AG10803 (cell line): ENCODE measurements at regions not wholly inside any gene's neighbourhood (a gene's known extent, or its start where the extent isn't known, plus 50 kb on each side); places are given as distances from the start of the nearest gene placed in this dataset.
A peak's percentile ranks its signal among the peaks of the same experiment; 100 is the strongest.

Source experiments
- DNase-seq: peaks from one replicate; pipeline ENCODE4 v3.0.0; 2010; ENCODE audit warnings: low read depth
- H3K4me3 ChIP-seq: 2 replicates; pipeline ENCODE4 v1.5.1; 2011; ENCODE audit warnings: mild to moderate bottlenecking, low read length, control low read depth
- CTCF ChIP-seq: conservative IDR thresholded peaks from 2 replicates; pipeline ENCODE4 v1.5.1; 2011; ENCODE audit warnings: mild to moderate bottlenecking, low read length, control low read depth, inconsistent platforms

GRCh38 chr1:60345621-60346020 is 272.1 kb upstream of the C1orf87 start:
- no peak overlapping the region for H3K4me3 ChIP-seq
- no peak for TF ChIP-seq CTCF
- DNase-seq, result peak; percentile 3

GRCh38 chr1:60345049-60345448 is 271.5 kb upstream of the C1orf87 start:
- H3K4me3 ChIP-seq, result no peak overlapping the region
- no peak for DNase-seq

GRCh38 chr1:60343736-60344135 is 270.2 kb upstream of the C1orf87 start:
- no peak for TF ChIP-seq CTCF
- no peak for DNase-seq
- H3K4me3 ChIP-seq, result no peak overlapping the region

More at GRCh38 chr1:60345049-60345448, 271.5 kb upstream of the C1orf87 start:
- no peak for TF ChIP-seq CTCF

- DNase-seq, result no peak
- no peak for TF ChIP-seq CTCF
These were observed 269.0 kb upstream of the C1orf87 start for GRCh38 chr1:60342569-60342968.

GRCh38 chr1:60341274-60341673 is 267.7 kb upstream of the C1orf87 start:
- no peak for TF ChIP-seq CTCF
- no peak overlapping the region for H3K4me3 ChIP-seq
- no peak for DNase-seq

More at GRCh38 chr1:60342569-60342968, 269.0 kb upstream of the C1orf87 start:
- no peak overlapping the region for H3K4me3 ChIP-seq

- TF ChIP-seq CTCF, result no peak
- no peak overlapping the region for H3K4me3 ChIP-seq
- no peak for DNase-seq
These were observed 258.1 kb upstream of the C1orf87 start for GRCh38 chr1:60331647-60332046.

GRCh38 chr1:60329651-60330050 is 256.1 kb upstream of the C1orf87 start:
- no peak for DNase-seq
- no peak overlapping the region for H3K4me3 ChIP-seq
- no peak for TF ChIP-seq CTCF
